ENCODE measurements at regions not wholly inside any gene's neighbourhood (a gene's known extent, or its start where the extent isn't known, plus 50 kb on each side); places are given as distances from the start of the nearest gene placed in this dataset.

DNA sequence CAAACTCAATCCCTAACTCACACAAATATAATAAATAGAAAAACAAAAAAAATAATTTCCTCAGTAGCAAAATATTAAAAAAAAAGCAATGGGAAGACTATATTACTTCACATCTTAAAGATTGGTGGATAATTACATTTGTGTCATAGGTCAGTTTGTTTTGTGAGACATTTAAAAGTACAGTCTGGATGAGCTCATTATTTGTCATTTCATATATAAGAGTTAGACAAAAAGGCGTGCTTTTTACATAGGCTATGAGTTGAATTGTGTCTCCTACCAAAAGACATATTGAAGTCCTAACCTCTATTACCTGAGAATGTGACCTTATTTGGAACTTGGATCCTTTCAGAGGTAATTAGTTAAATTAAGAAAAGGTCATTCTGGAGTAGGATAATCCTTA lies 710.1 kb upstream of the CBLB start:
- TF ChIP-seq, protein P1, sequence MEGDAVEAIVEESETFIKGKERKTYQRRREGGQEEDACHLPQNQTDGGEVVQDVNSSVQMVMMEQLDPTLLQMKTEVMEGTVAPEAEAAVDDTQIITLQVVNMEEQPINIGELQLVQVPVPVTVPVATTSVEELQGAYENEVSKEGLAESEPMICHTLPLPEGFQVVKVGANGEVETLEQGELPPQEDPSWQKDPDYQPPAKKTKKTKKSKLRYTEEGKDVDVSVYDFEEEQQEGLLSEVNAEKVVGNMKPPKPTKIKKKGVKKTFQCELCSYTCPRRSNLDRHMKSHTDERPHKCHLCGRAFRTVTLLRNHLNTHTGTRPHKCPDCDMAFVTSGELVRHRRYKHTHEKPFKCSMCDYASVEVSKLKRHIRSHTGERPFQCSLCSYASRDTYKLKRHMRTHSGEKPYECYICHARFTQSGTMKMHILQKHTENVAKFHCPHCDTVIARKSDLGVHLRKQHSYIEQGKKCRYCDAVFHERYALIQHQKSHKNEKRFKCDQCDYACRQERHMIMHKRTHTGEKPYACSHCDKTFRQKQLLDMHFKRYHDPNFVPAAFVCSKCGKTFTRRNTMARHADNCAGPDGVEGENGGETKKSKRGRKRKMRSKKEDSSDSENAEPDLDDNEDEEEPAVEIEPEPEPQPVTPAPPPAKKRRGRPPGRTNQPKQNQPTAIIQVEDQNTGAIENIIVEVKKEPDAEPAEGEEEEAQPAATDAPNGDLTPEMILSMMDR (IDR thresholded peaks at IDR 0.05; ENCODE audit: poor library complexity), result no peak
- no peak for TF ChIP-seq EZH2 (IDR thresholded peaks at IDR 0.05; ENCODE audit: borderline replicate concordance)
